ENCODE measurements at regions not wholly inside any gene's neighbourhood (a gene's known extent, or its start where the extent isn't known, plus 50 kb on each side); places are given as distances from the start of the nearest gene placed in this dataset.

DNA sequence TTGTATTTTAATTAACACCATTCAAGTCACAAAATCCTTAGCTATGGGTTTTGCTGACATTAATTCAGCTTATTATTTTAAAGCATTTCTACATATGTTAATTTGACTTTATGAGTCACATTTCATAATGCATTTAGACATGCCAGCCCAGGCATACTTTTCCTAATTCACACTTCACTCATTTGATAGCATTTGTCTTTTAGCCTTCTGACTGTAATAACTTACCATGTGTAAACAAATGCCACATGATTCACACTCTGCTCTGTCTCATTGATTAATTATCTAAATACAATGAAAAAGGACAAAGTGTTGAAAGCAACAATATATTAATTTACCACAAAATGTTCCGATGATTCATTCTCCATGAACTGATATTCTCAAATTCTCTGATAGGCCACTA is 927.8 kb upstream of the EPHA6 start:
- TF ChIP-seq, protein P1, sequence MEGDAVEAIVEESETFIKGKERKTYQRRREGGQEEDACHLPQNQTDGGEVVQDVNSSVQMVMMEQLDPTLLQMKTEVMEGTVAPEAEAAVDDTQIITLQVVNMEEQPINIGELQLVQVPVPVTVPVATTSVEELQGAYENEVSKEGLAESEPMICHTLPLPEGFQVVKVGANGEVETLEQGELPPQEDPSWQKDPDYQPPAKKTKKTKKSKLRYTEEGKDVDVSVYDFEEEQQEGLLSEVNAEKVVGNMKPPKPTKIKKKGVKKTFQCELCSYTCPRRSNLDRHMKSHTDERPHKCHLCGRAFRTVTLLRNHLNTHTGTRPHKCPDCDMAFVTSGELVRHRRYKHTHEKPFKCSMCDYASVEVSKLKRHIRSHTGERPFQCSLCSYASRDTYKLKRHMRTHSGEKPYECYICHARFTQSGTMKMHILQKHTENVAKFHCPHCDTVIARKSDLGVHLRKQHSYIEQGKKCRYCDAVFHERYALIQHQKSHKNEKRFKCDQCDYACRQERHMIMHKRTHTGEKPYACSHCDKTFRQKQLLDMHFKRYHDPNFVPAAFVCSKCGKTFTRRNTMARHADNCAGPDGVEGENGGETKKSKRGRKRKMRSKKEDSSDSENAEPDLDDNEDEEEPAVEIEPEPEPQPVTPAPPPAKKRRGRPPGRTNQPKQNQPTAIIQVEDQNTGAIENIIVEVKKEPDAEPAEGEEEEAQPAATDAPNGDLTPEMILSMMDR (IDR thresholded peaks at IDR 0.05; ENCODE audit: borderline replicate concordance, insufficient read depth, low read depth, low read length): no peak
- no peak overlapping the region for H3K4me3 ChIP-seq (ENCODE audit: low read depth, low read length)

DNA sequence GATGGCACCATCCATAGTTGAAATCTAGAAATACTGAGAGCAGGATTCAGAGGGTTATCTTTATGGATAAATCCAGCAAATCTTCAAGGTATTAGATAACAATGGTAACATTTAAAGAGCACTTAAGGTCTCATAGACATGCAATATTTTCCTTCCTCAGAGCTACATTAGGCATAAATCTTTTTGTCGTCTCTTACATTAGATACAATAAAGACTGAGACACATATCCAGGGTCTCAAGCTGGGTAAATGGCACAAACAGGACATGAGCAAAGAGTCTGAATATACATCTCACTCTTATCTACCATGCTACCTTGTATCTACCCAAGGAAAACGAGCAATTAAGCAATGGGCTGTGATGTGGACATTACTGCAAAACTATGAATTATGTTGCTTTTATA is 927.3 kb upstream of the EPHA6 start:
- no peak overlapping the region for H3K4me3 ChIP-seq (ENCODE audit: low read depth, low read length)
- TF ChIP-seq, protein P1 (IDR thresholded peaks at IDR 0.05; ENCODE audit: borderline replicate concordance, insufficient read depth, low read depth, low read length): no peak

DNA sequence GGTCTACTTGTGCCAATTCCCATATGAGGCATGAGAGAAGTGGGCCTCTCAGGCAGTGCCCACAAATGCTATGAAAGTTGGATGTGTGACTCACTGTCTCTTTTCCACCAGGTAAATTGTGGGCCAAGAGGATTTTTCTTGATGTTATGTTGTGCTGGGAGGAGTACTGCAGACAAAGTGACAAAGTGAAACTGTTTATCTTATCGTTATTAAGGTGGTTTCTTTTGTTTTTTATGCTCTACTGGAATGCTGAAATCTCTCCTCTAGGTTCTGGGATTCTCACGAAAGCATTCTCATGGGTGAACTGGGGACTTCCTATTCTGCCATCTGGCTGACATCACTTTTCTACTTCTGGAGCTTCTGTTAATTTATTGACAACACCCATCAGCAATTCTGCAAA is 919.6 kb upstream of the EPHA6 start:
- TF ChIP-seq, protein P1 (IDR thresholded peaks at IDR 0.05; ENCODE audit: borderline replicate concordance, insufficient read depth, low read depth, low read length): no peak
- no peak overlapping the region for H3K4me3 ChIP-seq (ENCODE audit: low read depth, low read length)

DNA sequence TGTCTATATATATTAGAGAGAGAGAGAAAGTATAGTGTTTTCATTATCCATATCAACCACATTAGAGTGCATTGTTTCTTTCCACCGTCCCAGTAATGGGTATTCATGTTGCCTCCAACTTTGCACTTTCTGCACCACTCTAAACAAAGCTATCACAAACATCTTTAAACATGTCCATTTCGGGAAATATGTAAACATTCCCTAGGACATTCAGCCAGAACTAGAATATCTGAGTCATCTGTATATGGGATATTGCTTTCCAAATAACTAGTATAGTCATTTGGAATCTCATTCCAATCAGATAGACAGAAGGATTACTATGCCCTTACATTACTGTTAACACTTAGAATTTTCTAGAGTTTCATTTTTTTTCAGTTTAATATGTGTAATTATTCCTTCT is 914.9 kb upstream of the EPHA6 start:
- TF ChIP-seq, protein P1 (IDR thresholded peaks at IDR 0.05; ENCODE audit: borderline replicate concordance, insufficient read depth, low read depth, low read length): no peak
- no peak overlapping the region for H3K4me3 ChIP-seq (ENCODE audit: low read depth, low read length)

DNA sequence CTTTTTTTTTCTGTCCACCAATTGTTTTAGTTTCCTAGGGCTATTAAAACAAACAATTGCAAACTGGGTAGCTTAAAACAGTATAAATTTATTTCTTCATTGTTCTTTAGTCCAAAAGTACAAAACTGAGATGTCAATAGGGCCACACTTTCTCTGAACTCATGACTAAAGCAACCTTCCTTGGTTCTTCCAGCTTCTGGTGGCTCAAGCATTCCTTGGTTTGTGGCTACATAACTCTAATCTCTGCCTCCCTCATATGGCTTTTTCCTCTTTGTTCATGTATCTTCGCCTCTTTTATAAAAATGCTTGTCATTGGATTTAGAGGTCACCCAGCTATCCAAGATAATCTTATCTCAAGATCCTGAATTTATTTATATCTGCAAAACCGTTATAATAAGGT is 914.5 kb upstream of the EPHA6 start:
- TF ChIP-seq, protein P1 (IDR thresholded peaks at IDR 0.05; ENCODE audit: borderline replicate concordance, insufficient read depth, low read depth, low read length): no peak
- H3K4me3 ChIP-seq (ENCODE audit: low read depth, low read length): no peak overlapping the region

DNA sequence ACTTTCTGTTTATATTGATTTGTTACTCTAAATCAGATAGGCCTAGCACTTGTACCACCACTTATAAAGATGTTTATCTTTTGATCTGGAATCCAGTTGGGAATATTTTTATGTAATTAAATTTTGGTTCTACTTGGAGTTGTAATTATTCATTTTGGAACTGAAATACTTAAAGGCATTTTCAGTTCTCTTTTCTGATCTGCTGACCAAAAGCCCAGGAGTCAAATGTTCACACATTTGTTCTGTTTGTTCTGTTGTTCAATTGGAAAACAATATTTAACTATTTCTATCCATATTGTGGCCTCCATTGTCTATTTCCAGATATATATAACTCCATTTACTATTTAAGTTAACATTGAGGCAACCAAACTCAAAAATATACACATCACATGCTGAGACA is 912.4 kb upstream of the EPHA6 start:
- TF ChIP-seq, protein P1 (IDR thresholded peaks at IDR 0.05; ENCODE audit: borderline replicate concordance, insufficient read depth, low read depth, low read length): no peak
- no peak overlapping the region for H3K4me3 ChIP-seq (ENCODE audit: low read depth, low read length)

DNA sequence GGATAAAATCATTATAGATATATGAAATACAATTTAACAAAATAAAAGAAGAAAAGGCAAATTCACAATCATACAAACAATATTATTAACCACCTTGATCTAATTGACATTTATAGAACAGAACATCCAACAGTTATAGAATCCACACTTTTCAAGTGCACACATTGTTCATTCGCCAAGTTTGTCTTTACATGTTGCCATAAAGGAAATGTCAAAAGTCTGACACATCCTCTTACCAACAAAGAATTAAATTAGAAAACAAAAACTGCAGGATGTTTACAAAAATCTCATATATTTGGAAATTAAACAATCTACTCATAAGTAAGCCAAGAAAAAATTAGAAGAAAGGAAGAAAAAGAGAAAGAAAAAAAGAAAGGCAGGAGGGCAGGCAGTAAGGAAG is 909.2 kb upstream of the EPHA6 start:
- no peak overlapping the region for H3K4me3 ChIP-seq (ENCODE audit: low read depth, low read length)
- TF ChIP-seq, protein P1 (IDR thresholded peaks at IDR 0.05; ENCODE audit: borderline replicate concordance, insufficient read depth, low read depth, low read length): no peak

Data from GM12875 (cell line).